Ishikawa (cell line): ENCODE measurements at regions not wholly inside any gene's neighbourhood (a gene's known extent, or its start where the extent isn't known, plus 50 kb on each side); places are given as distances from the start of the nearest gene placed in this dataset.

Experiments
- CEBPB ChIP-seq: IDR thresholded peaks from 2 replicates; pipeline ENCODE4 v1.6.1; 2012
- CREB1 ChIP-seq: IDR thresholded peaks from 2 replicates; pipeline ENCODE4 v1.6.1; 2012; ENCODE audit warnings: low read depth
- EGR1 ChIP-seq: IDR thresholded peaks from 2 replicates; pipeline ENCODE4 v1.6.1; 2012
- EP300 ChIP-seq: IDR thresholded peaks from 2 replicates; pipeline ENCODE4 v1.6.1; 2012; ENCODE audit warnings: borderline replicate concordance
- FOXM1 ChIP-seq: IDR thresholded peaks from 2 replicates; pipeline ENCODE4 v1.6.1; 2012; ENCODE audit warnings: low read depth, borderline replicate concordance
- NFIC ChIP-seq: IDR thresholded peaks from 2 replicates; pipeline ENCODE4 v1.6.1; 2012
- RAD21 ChIP-seq: IDR thresholded peaks from 2 replicates; pipeline ENCODE4 v1.6.1; 2012; ENCODE audit warnings: low read depth
- REST ChIP-seq: IDR thresholded peaks from 2 replicates; pipeline ENCODE4 v1.6.1; 2012; ENCODE audit warnings: low read depth, mild to moderate bottlenecking
- TAF1 ChIP-seq: IDR thresholded peaks from 2 replicates; pipeline ENCODE4 v1.6.1; 2012; ENCODE audit warnings: low read depth, mild to moderate bottlenecking
- TCF12 ChIP-seq: IDR thresholded peaks from 2 replicates; pipeline ENCODE4 v1.6.1; 2012; ENCODE audit warnings: low read depth
- TEAD4 ChIP-seq: IDR thresholded peaks from 2 replicates; pipeline ENCODE4 v1.6.1; 2012
- USF1 ChIP-seq: IDR thresholded peaks from 2 replicates; pipeline ENCODE4 v1.6.1; 2012
- YY1 ChIP-seq: IDR thresholded peaks from 2 replicates; pipeline ENCODE4 v1.6.1; 2012; ENCODE audit warnings: low read depth
- ZBTB7A ChIP-seq: IDR thresholded peaks from 2 replicates; pipeline ENCODE4 v1.6.1; 2012; ENCODE audit warnings: low read depth
- TF ChIP-seq, protein P1 (sequence below): IDR thresholded peaks from 2 replicates; pipeline ENCODE4 v1.6.1; 2012

GRCh38 chr5:98282521-98282920, 490.9 kb upstream of the RGMB start:
- TF ChIP-seq FOXM1 = no peak
- TF ChIP-seq TEAD4 = no peak
- TF ChIP-seq EP300 = no peak
- no peak for TF ChIP-seq ZBTB7A
- no peak for TF ChIP-seq TAF1
- TF ChIP-seq, protein P1, sequence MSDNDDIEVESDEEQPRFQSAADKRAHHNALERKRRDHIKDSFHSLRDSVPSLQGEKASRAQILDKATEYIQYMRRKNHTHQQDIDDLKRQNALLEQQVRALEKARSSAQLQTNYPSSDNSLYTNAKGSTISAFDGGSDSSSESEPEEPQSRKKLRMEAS = no peak
- TF ChIP-seq CEBPB = no peak
- TF ChIP-seq TCF12 = no peak
- TF ChIP-seq CREB1 = no peak
- no peak for TF ChIP-seq USF1
- no peak for TF ChIP-seq RAD21
- no peak for TF ChIP-seq NFIC
- TF ChIP-seq YY1 = no peak
- no peak for TF ChIP-seq EGR1
- TF ChIP-seq REST = no peak

DNA sequence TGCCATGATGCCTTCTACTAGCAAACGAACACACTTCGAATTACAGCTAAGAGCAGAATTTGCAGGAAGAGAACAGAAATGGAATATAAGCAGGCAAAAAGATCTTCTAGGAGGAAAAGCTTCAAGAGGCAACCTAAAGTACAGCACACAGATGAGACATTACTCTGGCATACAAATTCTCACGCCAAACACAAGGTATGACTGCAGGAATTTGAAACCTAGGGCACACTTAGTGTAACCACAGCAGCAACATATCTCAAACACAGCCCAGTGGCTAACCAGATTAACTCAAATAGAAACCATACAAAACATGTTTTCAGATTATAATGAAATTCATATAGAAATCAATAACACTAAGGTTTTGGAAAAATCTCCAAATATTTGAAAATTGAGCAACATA, 481.0 kb upstream of the RGMB start:
- TF ChIP-seq, protein P1 = no peak
- no peak for TF ChIP-seq TEAD4
- TF ChIP-seq NFIC = no peak
- no peak for TF ChIP-seq YY1

DNA sequence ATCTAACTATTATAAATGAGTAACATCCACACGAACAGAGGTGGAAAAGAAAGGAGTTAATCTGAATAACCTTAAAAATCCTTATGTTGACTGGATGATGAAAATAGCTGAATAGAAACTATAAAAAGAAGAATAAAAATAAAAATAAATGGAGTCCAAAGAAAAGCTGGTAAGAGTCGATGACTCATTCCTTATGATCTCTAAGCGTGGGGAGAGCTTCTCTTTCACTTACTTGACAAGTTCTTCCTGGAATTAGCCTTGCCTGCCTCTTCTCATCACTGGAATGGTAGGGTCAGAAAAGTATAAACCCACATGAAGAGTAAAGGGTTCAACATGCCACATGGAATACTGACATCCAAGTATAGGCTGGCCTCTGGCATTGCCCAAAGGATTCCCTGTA, 477.0 kb upstream of the RGMB start:
- TF ChIP-seq CREB1 (no peak), TCF12 (no peak), REST (no peak), CEBPB (no peak), YY1 (no peak), TAF1 (no peak), FOXM1 (no peak), TEAD4 (no peak), USF1 (no peak)

DNA sequence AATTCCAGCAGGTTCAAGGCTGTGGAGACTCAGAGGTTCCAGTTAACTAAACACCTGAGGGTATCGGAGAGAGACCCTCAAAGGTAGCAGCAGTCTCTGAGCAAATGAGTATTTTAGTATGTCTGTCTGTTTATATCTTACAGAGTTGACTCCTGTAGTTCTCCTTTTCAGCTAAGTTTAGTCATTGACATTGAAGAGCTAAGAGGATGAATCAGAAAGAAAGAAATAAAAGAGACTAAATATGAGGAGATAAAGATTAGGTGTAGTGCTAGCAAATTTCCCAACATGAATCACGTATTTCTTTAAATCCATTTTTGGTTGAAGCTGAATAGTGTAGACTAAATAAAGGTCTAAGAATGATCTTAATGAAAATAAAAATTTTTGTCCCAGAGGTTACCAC, 474.0 kb upstream of the RGMB start:
- TF ChIP-seq EGR1 (no peak), FOXM1 (no peak), TEAD4 (no peak), TCF12 (no peak)
- TF ChIP-seq, protein P1 = no peak

DNA sequence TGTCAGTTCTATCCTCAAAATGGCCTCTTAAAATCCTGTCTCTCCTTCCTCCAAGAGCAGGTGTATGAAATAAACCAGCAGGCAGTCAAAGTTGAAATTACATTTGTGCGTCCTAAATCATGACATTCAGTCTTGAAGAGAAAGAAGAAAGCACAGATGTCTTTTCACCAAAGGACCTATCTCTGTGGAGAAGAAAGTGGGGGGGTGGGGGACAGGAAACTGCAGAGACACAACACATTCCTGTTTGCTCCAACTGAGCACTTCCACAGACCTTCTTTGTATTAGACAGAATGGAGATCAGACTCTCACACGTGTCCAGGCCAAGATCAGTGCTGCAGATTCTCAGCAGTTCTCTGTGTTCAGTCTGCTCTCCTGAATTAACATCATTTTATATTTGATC, 471.9 kb upstream of the RGMB start:
- no peak for TF ChIP-seq ZBTB7A
- TF ChIP-seq CREB1 = no peak

- TF ChIP-seq REST (no peak), EGR1 (no peak)
Measured at GRCh38 chr5:98307811-98308210, 465.7 kb upstream of the RGMB start.
